ENCODE measurements at regions not wholly inside any gene's neighbourhood (a gene's known extent, or its start where the extent isn't known, plus 50 kb on each side); places are given as distances from the start of the nearest gene placed in this dataset.
"Not testable (repeated sequence)": the region's sequence is repeated elsewhere in the genome, so short reads cannot be mapped to it uniquely, and the experiment has no call there.

GRCh38 chr20:19890445-19891051 is 126.6 kb upstream of the NAA20 start:
- no peak for FAIRE-seq
- DNase-seq (ENCODE audit: low spot score) = peak; percentile 14

GRCh38 chr20:19893356-19893755 is 123.8 kb upstream of the NAA20 start:
- FAIRE-seq (peak; percentile 92), DNase-seq (ENCODE audit: low spot score) (peak; percentile 76)

- no peak for FAIRE-seq
- DNase-seq (ENCODE audit: low spot score) = no peak
Measured at GRCh38 chr20:19895761-19896160, 121.4 kb upstream of the NAA20 start.

GRCh38 chr20:19897891-19898290 is 119.3 kb upstream of the NAA20 start:
- no peak for FAIRE-seq
- no peak for DNase-seq (ENCODE audit: low spot score)

- FAIRE-seq (no peak), DNase-seq (ENCODE audit: low spot score) (no peak)
Measured at GRCh38 chr20:19901226-19901625, 115.9 kb upstream of the NAA20 start.

GRCh38 chr20:19903168-19903811 is 113.9 kb upstream of the NAA20 start:
- FAIRE-seq = no peak

GRCh38 chr20:19907326-19908056 is 109.7 kb upstream of the NAA20 start:
- FAIRE-seq (no peak), DNase-seq (ENCODE audit: low spot score) (peak; percentile 49)

More at GRCh38 chr20:19903168-19903811, 113.9 kb upstream of the NAA20 start:
- no peak for DNase-seq (ENCODE audit: low spot score)

GRCh38 chr20:19908576-19908975 is 108.6 kb upstream of the NAA20 start:
- DNase-seq (ENCODE audit: low spot score) = no peak
- no peak for FAIRE-seq

- FAIRE-seq (no peak), DNase-seq (ENCODE audit: low spot score) (no peak)
Measured at GRCh38 chr20:19909725-19910124, 107.4 kb upstream of the NAA20 start.

- FAIRE-seq = peak; percentile 58
- DNase-seq (ENCODE audit: low spot score) = peak; percentile 41
Measured at GRCh38 chr20:19911810-19912382, 105.3 kb upstream of the NAA20 start.

- FAIRE-seq = no peak
Measured at GRCh38 chr20:19913349-19913748, 103.8 kb upstream of the NAA20 start.

GRCh38 chr20:19913927-19914614 is 103.1 kb upstream of the NAA20 start:
- FAIRE-seq (peak; percentile 72), DNase-seq (ENCODE audit: low spot score) (peak; percentile 77)

More at GRCh38 chr20:19913349-19913748, 103.8 kb upstream of the NAA20 start:
- DNase-seq (ENCODE audit: low spot score) = no peak

- no peak for FAIRE-seq
- DNase-seq (ENCODE audit: low spot score) = no peak
Measured at GRCh38 chr20:19915111-19915798, 101.9 kb upstream of the NAA20 start.

GRCh38 chr20:19916531-19917485 is 100.4 kb upstream of the NAA20 start:
- no peak for DNase-seq (ENCODE audit: low spot score)
- FAIRE-seq = no peak

GRCh38 chr20:19918965-19919329 is 98.2 kb upstream of the NAA20 start:
- DNase-seq (ENCODE audit: low spot score) (no peak), FAIRE-seq (no peak)

- FAIRE-seq = no peak
- DNase-seq (ENCODE audit: low spot score) = no peak
Measured at GRCh38 chr20:19920381-19921138, 96.6 kb upstream of the NAA20 start.

- DNase-seq (ENCODE audit: low spot score) = no peak
- no peak for FAIRE-seq
Measured at GRCh38 chr20:19921284-19921793, 95.8 kb upstream of the NAA20 start.

GRCh38 chr20:19921829-19922228 is 95.3 kb upstream of the NAA20 start:
- DNase-seq (ENCODE audit: low spot score); FAIRE-seq: not testable (repeated sequence)

GRCh38 chr20:19922716-19923115 is 94.4 kb upstream of the NAA20 start:
- FAIRE-seq (no peak), DNase-seq (ENCODE audit: low spot score) (no peak)

Measured in RCC 7860 (cell line).